HCT116 (cell line): ENCODE measurements at regions not wholly inside any gene's neighbourhood (a gene's known extent, or its start where the extent isn't known, plus 50 kb on each side); places are given as distances from the start of the nearest gene placed in this dataset.

Experiments
- CTCF ChIP-seq, 3 experiments: fragments of 200-600 bp in 1 of 3; sonication (generic) in 1 of 3; IDR thresholded peaks in 2 of 3; conservative IDR thresholded peaks in 1 of 3; 2 replicates each; pipeline ENCODE4 v1.5.1; 2012 to 2017; ENCODE audit warnings: low read depth in 2 of 3, low read length in 2 of 3, antibody characterized with exemption in 1 of 3, borderline replicate concordance in 1 of 3, control low read depth in 1 of 3, mild to moderate bottlenecking in 1 of 3, mixed read lengths in 1 of 3, mixed run types in 1 of 3, moderate library complexity in 1 of 3; ENCODE audit not compliant: insufficient read depth in 1 of 3
- EGR1 ChIP-seq: IDR thresholded peaks from 2 replicates; pipeline ENCODE4 v1.6.1; 2012; ENCODE audit warnings: low read depth
- ELF1 ChIP-seq: IDR thresholded peaks from 2 replicates; pipeline ENCODE4 v1.6.1; 2012; ENCODE audit warnings: low read depth, borderline replicate concordance
- EZH2 ChIP-seq: fragments of 200-600 bp; sonication (generic); IDR thresholded peaks from 2 replicates; pipeline ENCODE4 v1.6.1; 2017; ENCODE audit warnings: antibody characterized with exemption, mixed run types
- EZH2phosphoT487 ChIP-seq: fragments of 200-600 bp; IDR thresholded peaks from 2 replicates; pipeline ENCODE4 v1.6.1; 2018; ENCODE audit warnings: antibody characterized with exemption, borderline replicate concordance
- JUND ChIP-seq: IDR thresholded peaks from 2 replicates; pipeline ENCODE4 v1.6.1; 2012
- POLR2A ChIP-seq: IDR thresholded peaks from 2 replicates; pipeline ENCODE4 v1.7.0; 2011; ENCODE audit warnings: borderline replicate concordance; ENCODE audit not compliant: insufficient read depth, insufficient read length; ENCODE audit errors: extremely low read depth
- POLR2AphosphoS5 ChIP-seq: IDR thresholded peaks from 2 replicates; pipeline ENCODE4 v1.6.1; 2011; ENCODE audit warnings: mild to moderate bottlenecking, low read depth, low read length, moderate library complexity
- SP1 ChIP-seq: IDR thresholded peaks from 2 replicates; pipeline ENCODE4 v1.6.1; 2012; ENCODE audit warnings: low read depth
- SRF ChIP-seq: IDR thresholded peaks from 2 replicates; pipeline ENCODE4 v1.6.1; 2012; ENCODE audit warnings: low read depth
- YY1 ChIP-seq: IDR thresholded peaks from 2 replicates; pipeline ENCODE4 v1.6.1; 2011; ENCODE audit warnings: low read length, low read depth, moderate library complexity, mild to moderate bottlenecking; ENCODE audit not compliant: insufficient replicate concordance; ENCODE audit errors: extremely low read depth
- ZBTB33 ChIP-seq: IDR thresholded peaks from 2 replicates; pipeline ENCODE4 v1.6.1; 2011; ENCODE audit warnings: mild to moderate bottlenecking, low read length, moderate library complexity; ENCODE audit not compliant: insufficient replicate concordance; ENCODE audit errors: extremely low read depth

GRCh38 chrX:43508694-43509093, 147.4 kb upstream of the MAOA start:
- TF ChIP-seq JUND (no peak), EGR1 (no peak), SP1 (no peak), ELF1 (no peak), CTCF (IDR thresholded peaks at IDR 0.05 in 2 of 3, conservative IDR thresholded peaks at IDR 0.05 in 1 of 3; ENCODE audit: borderline replicate concordance in 1 of 3, insufficient read depth in 1 of 3, low read depth in 2 of 3, low read length in 2 of 3) (no peak), EZH2 (no peak), POLR2AphosphoS5 (no peak), EZH2phosphoT487 (no peak), POLR2A (no peak), ZBTB33 (no peak), SRF (no peak), YY1 (no peak)
